ENCODE measurements at regions not wholly inside any gene's neighbourhood (a gene's known extent, or its start where the extent isn't known, plus 50 kb on each side); places are given as distances from the start of the nearest gene placed in this dataset.

DNA sequence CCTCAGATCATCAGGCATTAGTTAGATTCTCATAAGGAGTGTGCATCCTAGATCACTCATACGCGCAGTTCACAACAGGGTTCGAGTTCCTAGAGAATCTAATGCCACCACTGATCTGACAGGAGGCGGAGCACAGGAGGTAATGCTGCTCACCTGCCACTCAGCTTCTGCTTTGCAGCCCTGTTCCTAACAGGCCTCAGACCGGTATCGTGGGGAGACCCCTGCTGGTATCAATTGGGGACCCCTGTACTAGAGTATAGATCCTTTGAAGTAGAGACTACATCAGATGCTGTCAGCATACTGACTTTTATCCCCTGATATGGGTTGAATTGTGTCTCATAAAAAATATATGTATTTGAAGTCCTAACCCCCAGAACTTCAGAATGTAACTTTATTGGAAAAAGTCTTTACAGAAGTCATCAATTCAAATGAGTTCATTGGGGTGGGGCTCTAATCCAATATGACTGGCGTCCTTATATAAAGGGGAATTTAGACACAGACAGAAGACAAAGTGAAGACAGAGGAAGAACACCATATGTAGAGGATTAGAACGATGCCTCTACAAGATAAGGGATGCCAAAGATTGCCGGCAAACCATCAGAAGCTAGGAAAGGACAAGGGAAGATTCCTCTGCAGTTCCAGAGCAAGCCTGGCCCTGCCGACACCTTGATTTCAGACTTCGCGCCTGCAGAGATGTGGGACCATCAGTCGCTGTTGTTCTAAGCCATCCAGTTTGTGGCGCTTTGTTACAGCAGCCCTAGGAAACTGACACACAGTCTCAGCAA, 104.4 kb upstream of the BTBD3 start:
- no peak for DNase-seq (ENCODE audit: low read depth in 3 of 3)

DNA sequence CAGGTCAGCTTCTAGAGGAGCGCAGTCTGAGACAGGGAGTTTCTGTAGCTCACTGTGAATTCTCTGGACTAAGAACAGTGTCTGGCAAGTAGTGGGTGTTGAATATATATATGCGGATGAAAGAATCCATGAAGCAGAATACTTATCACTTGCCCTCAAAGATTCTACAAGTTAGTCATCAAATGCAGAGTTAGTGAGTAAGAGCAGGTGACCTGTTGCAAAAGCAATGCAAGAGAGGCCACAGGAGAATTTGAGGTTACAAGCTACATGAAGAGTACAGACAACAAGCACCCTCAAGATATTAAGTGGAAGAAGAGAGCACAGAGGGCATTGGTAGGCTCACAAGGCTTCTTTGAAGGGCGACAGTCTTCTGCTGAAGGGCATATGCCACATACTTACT, 103.4 kb upstream of the BTBD3 start:
- no peak for DNase-seq (ENCODE audit: low read depth in 3 of 3)

DNA sequence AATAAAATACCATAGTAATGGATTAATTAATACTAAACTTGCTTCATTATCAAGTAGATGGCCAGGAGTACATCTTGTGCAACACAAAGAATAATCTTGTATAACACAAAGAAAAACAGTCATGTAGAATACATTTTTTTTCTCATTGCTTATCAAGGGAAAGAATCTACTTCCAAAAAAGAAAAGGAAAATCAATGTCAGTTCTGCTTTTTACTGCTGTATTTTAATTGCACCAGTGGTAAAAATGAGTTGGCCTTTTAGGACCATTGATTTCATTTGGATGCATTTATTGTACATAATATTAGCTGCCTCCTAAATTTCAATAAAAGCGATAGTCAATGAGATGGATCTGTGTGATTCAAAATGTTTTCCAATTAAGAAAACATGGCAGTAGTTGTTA, 96.9 kb upstream of the BTBD3 start:
- DNase-seq (ENCODE audit: low read depth in 3 of 3) = no peak

DNA sequence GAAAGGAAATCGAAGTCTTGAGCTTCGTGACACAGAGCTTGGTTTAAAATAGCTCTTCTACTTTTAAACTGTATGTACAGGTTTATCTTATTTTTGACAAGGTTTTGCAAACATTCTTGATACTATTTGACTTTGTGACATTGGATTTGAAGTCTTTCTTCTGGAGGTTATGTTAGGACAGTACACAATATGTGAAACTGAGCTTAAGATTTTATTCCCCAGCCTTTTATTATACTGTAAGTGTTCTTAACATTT, 95.2 kb upstream of the BTBD3 start:
- DNase-seq (ENCODE audit: low read depth in 3 of 3) = no peak

DNA sequence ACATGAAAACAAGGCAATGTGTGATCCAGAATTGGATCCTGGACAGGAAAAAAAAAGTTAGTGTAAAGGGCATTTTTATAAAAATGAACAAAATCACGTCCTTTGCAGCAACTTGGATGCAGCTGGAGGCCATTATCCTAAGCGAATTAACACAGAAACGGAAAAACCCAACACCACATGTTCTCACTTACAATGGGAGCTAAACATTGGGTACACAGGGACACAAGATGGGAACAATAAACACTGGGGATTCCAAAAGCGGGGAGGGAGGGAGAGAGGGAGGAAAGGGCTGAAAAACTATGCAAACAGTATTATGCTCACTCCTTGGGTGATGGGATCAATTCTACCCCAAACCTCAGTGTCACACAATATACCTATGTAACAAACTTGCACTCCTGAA, 91.4 kb upstream of the BTBD3 start:
- DNase-seq (ENCODE audit: low read depth in 3 of 3) = no peak

DNA sequence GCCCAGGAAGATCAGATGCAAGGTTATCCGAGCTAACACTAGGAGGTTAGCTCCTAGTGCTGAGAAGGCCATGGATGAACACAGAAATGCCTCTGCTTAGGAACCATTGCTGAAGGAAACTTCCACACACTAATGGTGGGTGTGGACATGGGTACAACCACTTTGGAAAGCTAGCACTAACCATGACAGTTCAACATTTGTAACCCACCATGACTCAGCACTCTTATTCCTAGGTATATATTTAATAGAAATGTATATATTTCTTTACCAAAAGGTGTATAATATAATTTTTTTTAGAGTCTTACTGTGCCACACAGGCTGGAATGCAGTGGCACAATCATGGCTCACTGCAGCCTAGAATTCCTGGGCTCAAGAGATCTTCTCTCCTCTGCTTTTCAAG, 85.3 kb upstream of the BTBD3 start:
- DNase-seq (ENCODE audit: low read depth in 3 of 3) = no peak

DNA sequence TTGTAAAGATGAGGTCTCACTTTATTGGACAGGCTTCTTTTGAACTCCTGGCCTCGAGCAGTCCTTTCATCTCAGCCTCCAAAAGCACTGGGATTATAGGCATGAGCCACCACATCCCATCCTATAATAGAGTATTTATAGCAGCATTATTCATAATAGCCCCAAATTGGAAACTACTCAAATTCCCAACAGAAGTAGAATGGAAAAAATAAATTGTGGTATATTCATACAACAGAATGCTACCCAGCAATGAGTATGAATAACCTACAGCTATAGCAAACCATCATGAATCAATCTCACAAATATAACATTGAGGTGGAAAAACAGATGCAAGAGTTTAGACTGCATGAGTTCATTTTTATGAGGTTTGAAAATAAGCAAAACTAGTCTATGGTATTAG, 84.8 kb upstream of the BTBD3 start:
- no peak for DNase-seq (ENCODE audit: low read depth in 3 of 3)

DNA sequence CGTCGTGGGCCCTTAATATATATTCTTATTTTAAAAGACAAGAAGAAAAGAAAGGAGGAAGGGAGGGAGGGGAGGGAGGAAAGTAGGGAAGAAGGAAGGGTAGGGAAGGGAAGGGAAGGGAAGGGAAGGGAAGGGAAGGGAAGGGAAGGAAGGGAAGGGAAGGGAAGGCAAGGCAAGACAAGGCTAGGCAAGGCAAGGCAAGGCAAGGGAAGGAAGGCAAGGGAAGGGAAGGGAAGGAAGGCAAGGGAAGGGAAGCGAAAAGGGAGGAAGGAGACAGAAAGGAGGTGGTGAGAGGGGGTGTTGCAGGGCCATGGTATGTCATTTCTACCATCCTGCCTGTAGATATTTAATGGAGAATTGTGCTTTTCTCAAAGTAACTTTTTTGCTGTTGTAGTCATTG, 83.9 kb upstream of the BTBD3 start:
- DNase-seq (ENCODE audit: low read depth in 3 of 3) = no peak

DNA sequence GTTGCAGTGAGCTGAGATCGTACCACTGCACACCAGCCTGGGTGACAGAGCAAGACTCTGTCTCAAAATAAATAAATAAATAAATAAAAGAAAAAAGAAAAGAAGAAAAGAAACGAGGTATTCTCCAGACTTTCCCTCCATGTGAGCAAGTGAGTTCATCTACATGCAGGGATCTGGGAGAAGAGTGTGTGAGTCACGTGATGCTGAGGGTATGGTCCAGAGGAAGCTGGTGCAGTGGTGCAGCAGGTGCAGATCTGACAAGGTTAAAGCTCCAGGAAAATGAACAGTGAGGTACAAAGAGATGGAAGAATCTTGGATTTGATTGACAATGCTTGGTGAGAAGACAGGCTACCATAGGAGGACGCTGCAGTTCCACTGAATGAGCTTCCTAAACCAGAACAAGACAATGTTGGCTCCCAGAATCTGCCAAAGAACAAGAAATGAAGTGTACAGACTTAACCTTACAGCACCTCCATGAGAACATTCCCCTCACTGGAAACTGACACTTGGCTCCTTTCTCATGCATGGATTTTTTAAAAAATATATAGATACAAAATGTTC, 79.5 kb upstream of the BTBD3 start:
- no peak for DNase-seq (ENCODE audit: low read depth in 3 of 3)

DNA sequence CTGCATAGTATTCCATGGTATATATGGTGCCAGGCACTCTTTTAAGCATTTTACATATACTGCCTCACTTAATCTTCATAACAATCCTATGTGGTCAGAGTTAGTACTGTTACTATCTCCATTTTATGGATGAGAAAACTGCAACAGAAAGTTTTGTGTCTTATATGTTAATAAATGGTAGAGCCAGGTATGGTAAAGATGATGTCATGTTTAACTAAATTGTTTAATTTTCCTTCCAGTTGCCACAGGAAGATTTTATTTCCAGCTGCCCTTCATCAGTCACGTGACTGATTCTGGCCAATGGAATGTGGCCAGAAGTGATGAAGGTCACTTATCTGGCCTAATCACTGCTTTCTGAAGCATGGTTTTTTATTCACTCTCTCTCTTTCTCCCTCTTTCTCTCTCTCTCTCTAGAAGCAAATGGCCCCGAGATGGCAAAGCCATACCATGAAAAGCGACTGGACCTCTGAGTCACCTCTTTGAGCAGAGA, 75.7 kb upstream of the BTBD3 start:
- no peak for DNase-seq (ENCODE audit: low read depth in 3 of 3)

DNA sequence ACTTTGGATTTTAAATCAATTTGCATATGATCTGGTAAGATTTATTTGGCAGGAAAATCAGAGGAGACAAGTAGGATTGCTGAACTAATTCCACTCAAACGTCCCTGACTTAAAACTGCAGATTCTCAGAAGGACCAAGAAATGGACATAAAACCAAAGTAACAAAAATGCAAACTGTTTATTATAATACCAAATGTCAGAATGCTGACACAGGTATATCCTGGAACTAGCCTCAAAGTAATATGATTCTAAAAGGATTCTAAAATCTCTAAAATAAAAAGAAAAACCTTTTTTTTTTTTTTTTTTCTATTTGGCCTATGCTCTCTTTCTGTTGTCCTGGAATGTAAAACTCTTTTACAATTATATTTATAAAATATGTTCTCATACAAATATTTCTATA, 74.4 kb upstream of the BTBD3 start:
- DNase-seq (ENCODE audit: low read depth in 3 of 3) = no peak

DNA sequence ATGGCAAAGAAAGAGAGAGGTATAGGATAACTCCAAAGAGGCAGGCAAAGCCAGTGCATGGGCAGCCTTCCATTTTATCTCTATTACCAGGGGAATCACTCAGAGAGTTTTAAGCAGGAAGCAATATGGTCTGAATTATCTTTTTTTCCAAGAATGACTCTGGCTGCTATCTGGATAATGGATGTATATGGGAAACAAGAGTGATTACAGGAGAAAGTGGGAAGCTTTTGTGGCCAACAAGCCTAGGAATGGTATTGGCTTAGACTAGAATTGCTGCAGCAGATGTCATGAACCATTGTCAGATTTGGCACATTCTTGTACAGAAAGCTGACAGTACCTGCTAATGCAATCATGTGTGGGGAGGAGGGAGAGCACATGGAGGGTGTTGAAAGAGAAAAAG, 73.0 kb upstream of the BTBD3 start:
- no peak for DNase-seq (ENCODE audit: low read depth in 3 of 3)

DNA sequence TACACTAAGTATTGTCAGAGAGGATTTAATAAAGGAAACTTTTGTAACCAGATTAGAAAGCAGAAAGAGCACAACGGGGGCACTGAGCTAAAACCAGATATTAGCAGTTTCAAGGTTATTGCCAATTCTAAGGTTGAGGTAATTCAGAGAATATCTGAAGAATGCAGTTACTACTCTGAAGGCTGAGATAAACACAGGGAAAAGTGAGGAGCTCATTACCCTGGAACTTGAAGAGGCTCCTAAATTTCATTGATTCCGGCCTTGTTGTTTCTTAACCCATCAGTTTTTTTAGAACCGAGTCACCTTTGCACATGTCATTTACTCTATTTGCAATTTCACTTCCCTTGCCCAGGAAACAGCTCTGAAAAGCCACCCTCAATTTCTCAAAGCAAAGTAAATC, 72.4 kb upstream of the BTBD3 start:
- DNase-seq (ENCODE audit: low read depth in 3 of 3) = no peak

DNA sequence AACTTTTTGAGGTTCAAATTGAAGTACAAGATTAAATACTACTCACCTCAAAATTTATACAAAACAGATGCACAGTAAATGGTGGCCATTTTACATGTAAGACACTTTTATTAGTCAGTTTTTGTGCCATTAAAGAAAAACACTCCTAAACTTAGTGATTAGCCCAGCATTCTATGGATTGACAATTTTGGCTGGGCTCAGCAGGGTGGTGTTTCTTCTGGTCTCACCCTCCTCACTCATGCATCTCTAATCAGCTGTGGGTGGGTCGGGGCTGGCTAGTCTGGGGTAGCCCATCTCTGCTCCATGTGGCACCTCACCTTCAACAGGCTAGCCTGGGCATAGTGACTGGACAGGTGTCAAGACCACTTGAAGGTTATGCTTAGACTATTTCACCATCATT, 71.6 kb upstream of the BTBD3 start:
- DNase-seq (ENCODE audit: low read depth in 3 of 3) = no peak

DNA sequence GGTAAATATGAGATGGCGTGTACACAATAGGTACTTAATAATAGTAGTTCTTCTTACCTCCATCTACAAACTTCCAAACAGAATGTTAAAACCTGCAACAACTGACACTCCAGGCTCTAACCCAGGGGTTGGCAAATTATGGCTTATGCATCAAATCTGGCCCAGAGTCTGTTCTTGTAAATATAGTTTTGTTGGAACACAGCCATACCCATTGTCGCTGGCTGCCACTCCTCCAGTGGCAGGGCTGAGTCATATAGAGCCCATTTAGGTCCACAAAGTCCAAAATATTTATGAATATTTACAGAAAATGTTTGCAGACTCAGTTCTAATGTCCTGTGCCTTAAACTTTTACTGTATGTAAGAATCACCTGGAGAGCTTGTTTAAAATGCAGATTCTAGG, 69.9 kb upstream of the BTBD3 start:
- no peak for DNase-seq (ENCODE audit: low read depth in 3 of 3)

DNA sequence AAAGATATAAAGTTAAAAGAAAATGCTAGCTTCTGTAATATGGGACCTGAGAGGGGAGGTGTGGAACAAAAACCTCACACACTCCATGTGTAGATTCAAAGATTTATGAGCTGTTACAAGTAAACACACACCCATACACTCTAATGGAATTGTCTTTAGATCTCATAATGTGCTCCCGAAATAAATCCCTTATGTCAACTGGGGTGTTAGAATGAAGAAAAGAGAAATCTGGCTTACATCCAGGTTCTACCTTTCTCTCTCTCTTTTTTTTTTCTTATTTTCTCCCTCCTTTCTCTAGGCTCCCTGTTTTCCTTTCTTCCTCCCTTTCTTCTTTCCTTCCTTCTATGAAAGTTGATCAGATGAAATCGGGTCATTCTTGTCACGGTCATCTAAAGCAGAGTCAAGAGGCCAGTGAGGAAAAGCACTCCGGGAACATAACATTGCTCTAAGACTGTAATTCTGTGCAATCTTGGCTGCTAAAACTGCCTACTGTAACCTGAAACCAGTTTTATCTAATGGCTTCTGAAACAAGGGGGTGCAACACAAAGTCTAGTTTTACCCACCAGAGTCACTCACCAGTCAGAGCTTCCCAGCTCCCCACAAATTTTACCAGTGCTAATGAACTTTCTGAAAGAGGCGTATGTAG, 68.3 kb upstream of the BTBD3 start:
- DNase-seq (ENCODE audit: low read depth in 3 of 3) = no peak

DNA sequence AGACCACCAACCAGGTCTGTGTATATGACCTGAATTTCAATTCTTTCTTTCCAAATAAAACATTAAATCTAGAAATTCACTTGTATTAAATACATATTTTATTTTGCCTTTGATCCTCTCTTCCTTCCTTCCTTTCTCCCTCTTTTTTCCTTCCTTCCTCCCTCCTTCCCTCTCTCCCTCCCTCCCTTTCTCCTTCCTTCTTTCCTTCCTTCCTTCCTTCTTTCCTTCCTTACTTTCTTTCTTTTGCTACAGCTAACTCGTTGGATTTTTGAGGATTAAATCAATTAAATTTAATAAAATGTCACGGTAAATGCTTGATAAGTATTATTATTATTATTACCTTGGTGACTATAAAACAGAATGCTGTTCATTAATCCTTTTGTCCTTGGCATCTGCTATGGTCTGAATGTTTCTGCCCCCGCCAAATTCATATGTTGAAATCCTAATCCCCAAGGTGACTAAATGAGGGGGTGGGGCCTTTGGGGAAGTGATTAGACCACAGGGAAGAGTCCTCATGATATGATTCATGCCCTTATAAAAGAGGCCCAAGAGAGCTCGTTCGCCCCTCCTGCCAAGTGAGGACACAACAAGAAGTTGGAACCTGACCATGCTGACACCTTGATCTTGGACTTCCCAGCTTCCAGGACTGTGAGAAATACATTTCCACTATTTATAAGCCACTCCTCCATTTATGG, 67.6 kb upstream of the BTBD3 start:
- no peak for DNase-seq (ENCODE audit: low read depth in 3 of 3)

DNA sequence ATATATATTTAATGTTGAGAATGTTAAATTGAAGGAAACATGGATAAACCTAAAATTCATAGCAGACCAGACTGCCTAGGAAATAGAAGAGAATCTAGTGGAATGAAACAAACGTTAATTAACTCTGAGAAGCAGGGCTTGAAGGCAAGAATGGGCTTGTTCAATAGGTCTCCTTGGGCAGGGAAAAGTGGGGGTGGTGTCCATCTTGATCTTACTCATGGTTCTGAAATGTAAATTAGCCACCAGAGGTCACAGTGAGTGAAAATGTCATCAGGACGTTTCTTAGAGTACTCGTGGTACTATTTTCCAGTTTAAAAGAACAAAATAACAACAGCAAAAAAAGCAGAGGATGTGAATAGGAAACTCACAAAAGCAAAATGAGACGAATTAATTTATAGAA, 66.8 kb upstream of the BTBD3 start:
- no peak for DNase-seq (ENCODE audit: low read depth in 3 of 3)

DNA sequence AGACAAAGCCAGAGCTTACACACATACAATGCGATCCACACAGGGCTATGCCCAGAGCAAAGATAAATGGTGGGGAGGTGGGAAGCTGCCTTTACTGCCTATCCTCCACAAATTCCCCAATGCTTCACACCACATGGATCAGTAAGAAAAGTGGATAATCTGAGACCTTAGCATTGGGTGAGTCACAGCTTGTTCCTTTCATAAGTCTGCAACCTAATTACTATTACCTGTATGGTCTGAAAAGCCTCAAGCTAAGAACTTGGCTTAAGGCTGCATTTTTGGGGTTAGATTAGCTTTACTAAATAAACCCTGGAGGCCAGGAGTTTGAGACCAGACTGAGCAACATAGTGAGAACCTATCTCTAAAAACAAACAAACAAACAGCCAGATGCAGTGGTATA, 66.0 kb upstream of the BTBD3 start:
- DNase-seq (ENCODE audit: low read depth in 3 of 3) = no peak

DNA sequence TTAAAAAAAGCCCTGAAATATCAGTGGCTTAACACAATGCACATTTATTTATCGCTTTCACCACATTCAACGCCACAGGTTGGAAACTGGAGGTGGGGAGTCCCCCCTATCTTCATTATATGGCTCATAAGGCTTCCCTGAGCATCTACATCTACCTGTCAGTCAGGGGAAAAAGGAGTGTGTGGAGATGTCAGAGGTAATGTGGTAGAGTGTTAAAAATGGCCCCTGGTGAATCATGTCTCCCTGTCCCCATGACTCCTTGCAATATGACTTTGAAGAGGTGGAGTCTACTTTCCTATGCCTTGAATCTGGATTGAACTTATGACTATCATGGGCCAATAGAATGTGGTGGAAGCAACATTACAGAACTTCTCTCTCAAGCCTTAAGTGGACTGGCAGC, 65.5 kb upstream of the BTBD3 start:
- no peak for DNase-seq (ENCODE audit: low read depth in 3 of 3)

DNA sequence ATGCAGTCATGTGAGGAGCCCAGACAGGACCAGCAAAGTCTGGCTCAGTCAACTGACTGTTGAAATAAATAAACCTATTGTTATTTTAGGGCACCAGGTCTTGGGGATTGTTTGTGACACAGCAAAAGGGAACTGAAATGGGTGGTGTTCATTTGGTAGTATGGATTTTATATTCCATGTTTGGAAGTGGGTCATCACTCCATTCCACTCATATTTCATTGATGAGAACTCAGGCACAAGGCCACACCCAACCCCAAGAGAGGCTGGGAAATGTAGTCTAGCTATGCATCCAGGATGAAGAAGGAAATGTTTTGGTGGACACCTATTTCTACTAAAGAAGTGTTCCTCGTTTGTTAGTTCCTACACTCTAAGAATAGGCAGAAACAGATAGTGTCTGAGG, 64.9 kb upstream of the BTBD3 start:
- no peak for DNase-seq (ENCODE audit: low read depth in 3 of 3)

DNA sequence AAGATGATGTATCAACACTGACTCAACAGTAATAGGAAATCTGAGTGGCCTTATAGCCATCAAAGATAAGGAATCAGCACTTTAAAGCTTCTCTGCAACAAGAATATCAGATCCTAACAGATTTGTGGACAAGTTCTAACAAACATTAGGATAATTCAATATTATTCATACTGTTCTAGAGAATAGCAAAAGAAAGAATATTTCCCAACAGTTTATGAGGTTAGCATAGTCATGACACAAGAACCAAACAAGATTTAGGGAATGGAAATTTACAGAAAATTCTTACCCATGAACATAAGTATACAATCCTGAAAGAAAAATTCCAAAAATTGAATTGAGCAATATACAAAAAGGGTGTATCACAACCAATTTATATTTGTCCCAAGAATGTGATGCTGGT, 64.3 kb upstream of the BTBD3 start:
- no peak for DNase-seq (ENCODE audit: low read depth in 3 of 3)

DNA sequence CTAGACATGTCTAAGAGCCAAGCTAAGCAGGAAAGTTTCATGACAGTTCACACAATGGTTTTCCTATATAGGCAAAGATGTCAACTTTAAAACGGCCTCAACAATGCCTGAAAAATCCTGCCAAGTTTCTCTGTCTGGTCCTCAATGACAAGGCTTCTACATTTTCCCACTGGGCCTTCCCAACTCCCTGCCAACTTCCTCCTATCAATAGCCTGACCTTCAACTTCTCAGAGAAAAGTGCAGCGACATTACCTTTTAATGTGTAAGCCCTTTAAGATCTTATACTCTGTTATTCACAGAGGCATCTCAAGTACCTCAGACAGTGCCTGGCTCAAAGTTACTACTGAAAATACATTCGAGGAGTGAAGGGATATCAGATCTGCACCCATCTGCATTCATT, 56.2 kb upstream of the BTBD3 start:
- DNase-seq (ENCODE audit: low read depth in 3 of 3) = no peak

Measured in stimulated activated CD4-positive, alpha-beta T cell treated with anti-CD3 and anti-CD28 coated beads, TNF-alpha, amount 100 ng/mL, for 48 hours (primary cell).